Breast epithelium (tissue), 4 donors: ENCODE measurements at regions not wholly inside any gene's neighbourhood (a gene's known extent, or its start where the extent isn't known, plus 50 kb on each side); places are given as distances from the start of the nearest gene placed in this dataset.

ENCODE experiments used
- DNase-seq, 2 donors: peaks; one replicate each; pipeline ENCODE4 v3.0.0-alpha.2; 2019; ENCODE audit warnings: low spot score in 2 of 2
- H3K27ac ChIP-seq, 2 donors: fragments of 200-600 bp; sonication (generic) in 1 of 2; one replicate each; pipeline ENCODE4 v1.5.1; 2016 to 2019; ENCODE audit warnings: mild to moderate bottlenecking in 1 of 2
- H3K27me3 ChIP-seq, 2 donors: fragments of 200-600 bp; sonication (generic) in 1 of 2; one replicate each; pipeline versions ENCODE4 v1.5.1 to v1.6.0; 2017 to 2019; ENCODE audit warnings: control low read depth in 1 of 2, mild to moderate bottlenecking in 1 of 2
- H3K36me3 ChIP-seq: fragments of 200-600 bp; one replicate; pipeline ENCODE4 v1.5.1; 2019
- H3K4me1 ChIP-seq, 2 donors: fragments of 200-600 bp; sonication (generic); one replicate each; pipeline ENCODE4 v1.5.1; 2016 to 2019; ENCODE audit warnings: control low read depth in 1 of 2
- H3K4me3 ChIP-seq, 3 donors: fragments of 200-600 bp; sonication (generic); 1 replicate in 2 of 3; 2 replicates in 1 of 3; pipeline ENCODE4 v1.5.1; 2016 to 2019; ENCODE audit warnings: mild to moderate bottlenecking in 3 of 3, moderate library complexity in 2 of 3
- H3K9me3 ChIP-seq, 2 donors: fragments of 200-600 bp; sonication (generic) in 1 of 2; one replicate each; pipeline ENCODE4 v1.5.1; 2016 to 2019; ENCODE audit warnings: control low read depth in 1 of 2
- POLR2A ChIP-seq: fragments of 450-650 bp; IDR thresholded peaks from one replicate; pipeline ENCODE4 v1.6.1; 2016; ENCODE audit warnings: antibody characterized with exemption, mild to moderate bottlenecking, moderate library complexity
- POLR2AphosphoS5 ChIP-seq, 3 donors: sonication (generic); formaldehyde crosslinking; IDR thresholded peaks; one replicate each; pipeline ENCODE4 v1.6.1; 2017; ENCODE audit warnings: antibody characterized with exemption in 3 of 3
- intact Hi-C: fragments of 100-400 bp; cut with DNase I; formaldehyde crosslinking; loops from one replicate; pipeline ENCODE4 v1.15.1; 2023; ENCODE audit warnings: low total_unique reads
- TF ChIP-seq, protein P1 (sequence below), 3 donors: fragments of 450-650 bp; IDR thresholded peaks; one replicate each; pipeline ENCODE4 v1.5.1; 2016 to 2017; ENCODE audit warnings: antibody characterized with exemption in 3 of 3, mild to moderate bottlenecking in 3 of 3, moderate library complexity in 3 of 3

DNA sequence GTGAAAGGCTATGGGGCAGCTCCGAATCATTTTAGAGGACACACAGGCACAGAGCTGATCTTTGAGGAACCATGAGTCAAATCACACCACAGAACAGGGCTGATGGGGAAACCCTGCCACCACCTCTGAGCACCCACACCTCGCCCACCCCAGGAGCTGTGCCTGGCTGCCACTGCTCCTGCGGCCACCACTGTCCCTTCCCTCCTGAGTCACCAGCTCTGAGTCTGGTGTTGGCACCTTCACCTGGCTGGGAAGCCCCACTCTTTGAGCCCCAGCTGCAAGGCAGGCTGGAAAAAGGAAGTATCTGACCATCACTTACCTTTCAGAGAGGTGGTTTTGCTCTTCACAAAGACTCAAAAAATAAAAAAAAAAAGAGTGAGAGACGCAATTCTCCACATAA, 63.6 kb upstream of the MEF2A start:
- no peak for TF ChIP-seq POLR2AphosphoS5 (IDR thresholded peaks at IDR 0.05)
- TF ChIP-seq, protein P1, sequence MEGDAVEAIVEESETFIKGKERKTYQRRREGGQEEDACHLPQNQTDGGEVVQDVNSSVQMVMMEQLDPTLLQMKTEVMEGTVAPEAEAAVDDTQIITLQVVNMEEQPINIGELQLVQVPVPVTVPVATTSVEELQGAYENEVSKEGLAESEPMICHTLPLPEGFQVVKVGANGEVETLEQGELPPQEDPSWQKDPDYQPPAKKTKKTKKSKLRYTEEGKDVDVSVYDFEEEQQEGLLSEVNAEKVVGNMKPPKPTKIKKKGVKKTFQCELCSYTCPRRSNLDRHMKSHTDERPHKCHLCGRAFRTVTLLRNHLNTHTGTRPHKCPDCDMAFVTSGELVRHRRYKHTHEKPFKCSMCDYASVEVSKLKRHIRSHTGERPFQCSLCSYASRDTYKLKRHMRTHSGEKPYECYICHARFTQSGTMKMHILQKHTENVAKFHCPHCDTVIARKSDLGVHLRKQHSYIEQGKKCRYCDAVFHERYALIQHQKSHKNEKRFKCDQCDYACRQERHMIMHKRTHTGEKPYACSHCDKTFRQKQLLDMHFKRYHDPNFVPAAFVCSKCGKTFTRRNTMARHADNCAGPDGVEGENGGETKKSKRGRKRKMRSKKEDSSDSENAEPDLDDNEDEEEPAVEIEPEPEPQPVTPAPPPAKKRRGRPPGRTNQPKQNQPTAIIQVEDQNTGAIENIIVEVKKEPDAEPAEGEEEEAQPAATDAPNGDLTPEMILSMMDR (IDR thresholded peaks at IDR 0.05): no peak
- no peak for TF ChIP-seq POLR2A
- no peaks in the 10 kb centered on the region for H3K9me3 ChIP-seq
- intact Hi-C loops: loop anchor here (5.0 kb wide), 1 partner anchor 395 kb away; no protein-coding TSS in a partner anchor
- no peak overlapping the region for H3K27ac ChIP-seq
- H3K27me3 ChIP-seq: no peaks in the 10 kb centered on the region
- no peak for DNase-seq
- H3K36me3 ChIP-seq: no peaks in the 10 kb centered on the region
- no peaks in the 10 kb centered on the region for H3K4me1 ChIP-seq
- no peak overlapping the region for H3K4me3 ChIP-seq

- no peaks in the 10 kb centered on the region for H3K36me3 ChIP-seq
- H3K27ac ChIP-seq: no peak overlapping the region
- no peaks in the 10 kb centered on the region for H3K9me3 ChIP-seq
- intact Hi-C loops: loop anchor here (5.0 kb wide), 1 partner anchor 395 kb away; no protein-coding TSS in a partner anchor
- H3K4me1 ChIP-seq: no peaks in the 10 kb centered on the region
- TF ChIP-seq POLR2AphosphoS5 (IDR thresholded peaks at IDR 0.05) (no peak), POLR2A (no peak)
- TF ChIP-seq, protein P1 (IDR thresholded peaks at IDR 0.05): no peak
- no peak for DNase-seq
- no peak overlapping the region for H3K4me3 ChIP-seq
- H3K27me3 ChIP-seq: no peaks in the 10 kb centered on the region
Observed at GRCh38 chr15:99502661-99503060, 63.1 kb upstream of the MEF2A start.

DNA sequence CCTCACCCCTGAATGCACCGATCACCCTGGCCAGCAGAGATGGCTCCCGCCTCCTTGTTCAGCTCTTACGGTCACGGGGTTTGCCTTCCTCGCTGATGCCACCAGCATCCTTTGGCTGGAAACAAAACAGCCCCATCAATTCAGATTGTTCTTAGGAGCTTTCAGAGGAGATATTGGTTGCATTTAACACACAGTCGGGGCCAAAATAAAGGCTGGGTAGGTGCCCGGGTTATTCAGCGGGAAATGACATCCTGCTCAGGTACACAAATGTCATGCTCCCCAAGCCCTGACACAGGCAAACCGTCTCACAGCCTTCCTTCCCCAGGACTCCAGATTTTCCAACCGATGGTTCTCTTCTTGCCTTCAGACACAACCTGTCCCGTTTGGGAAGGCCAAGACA, 62.4 kb upstream of the MEF2A start:
- H3K36me3 ChIP-seq: no peaks in the 10 kb centered on the region
- intact Hi-C loops: loop anchor here (5.0 kb wide), 1 partner anchor 394 kb away; no protein-coding TSS in a partner anchor
- no peaks in the 10 kb centered on the region for H3K27me3 ChIP-seq
- H3K9me3 ChIP-seq: no peaks in the 10 kb centered on the region
- no peak for TF ChIP-seq POLR2A
- TF ChIP-seq, protein P1 (IDR thresholded peaks at IDR 0.05): no peak
- TF ChIP-seq POLR2AphosphoS5 (IDR thresholded peaks at IDR 0.05): no peak
- no peaks in the 10 kb centered on the region for H3K4me1 ChIP-seq
- H3K4me3 ChIP-seq: no peak overlapping the region
- no peak for DNase-seq
- no peak overlapping the region for H3K27ac ChIP-seq

- DNase-seq: no peak
- Histone ChIP-seq H3K4me3 (no peak overlapping the region), H3K27me3 (no peaks in the 10 kb centered on the region), H3K36me3 (no peaks in the 10 kb centered on the region), H3K4me1 (no peaks in the 10 kb centered on the region), H3K27ac (no peak overlapping the region), H3K9me3 (no peaks in the 10 kb centered on the region)
- intact Hi-C loops: loop anchor here (5.0 kb wide), 1 partner anchor 393 kb away; no protein-coding TSS in a partner anchor
- TF ChIP-seq, protein P1 (IDR thresholded peaks at IDR 0.05): no peak
- TF ChIP-seq POLR2A (no peak), POLR2AphosphoS5 (IDR thresholded peaks at IDR 0.05) (no peak)
Observed at GRCh38 chr15:99504071-99504822, 61.5 kb upstream of the MEF2A start.

GRCh38 chr15:99504823-99505551, 60.8 kb upstream of the MEF2A start:
- H3K4me1 ChIP-seq: no peaks in the 10 kb centered on the region
- H3K36me3 ChIP-seq: no peaks in the 10 kb centered on the region
- no peak for DNase-seq
- H3K4me3 ChIP-seq: no peak overlapping the region
- TF ChIP-seq, protein P1 (IDR thresholded peaks at IDR 0.05): no peak
- TF ChIP-seq POLR2A (no peak), POLR2AphosphoS5 (IDR thresholded peaks at IDR 0.05) (no peak)
- no peaks in the 10 kb centered on the region for H3K27me3 ChIP-seq
- no peaks in the 10 kb centered on the region for H3K9me3 ChIP-seq
- intact Hi-C loops: loop anchor here (5.0 kb wide), 1 partner anchor 392 kb away; no protein-coding TSS in a partner anchor
- H3K27ac ChIP-seq: no peak overlapping the region
